ENCODE measurements at regions not wholly inside any gene's neighbourhood (a gene's known extent, or its start where the extent isn't known, plus 50 kb on each side); places are given as distances from the start of the nearest gene placed in this dataset.

GRCh38 chr9:126204197-126204596 is 122.4 kb upstream of the MVB12B start:
- H2AFZ ChIP-seq (ENCODE audit: low read length): no peak overlapping the region
- no peak overlapping the region for H3K27ac ChIP-seq (ENCODE audit: insufficient read depth, low read length)
- no peaks in the 10 kb centered on the region for H4K20me1 ChIP-seq (ENCODE audit: control insufficient read depth, extremely low read depth, insufficient read depth, low read length)
- no peak for TF ChIP-seq CTCF (conservative IDR thresholded peaks at IDR 0.05 in 1 of 2, IDR thresholded peaks at IDR 0.05 in 1 of 2; ENCODE audit: low read depth in 1 of 2, low read length in 2 of 2)
- TF ChIP-seq EZH2 (IDR thresholded peaks at IDR 0.05; ENCODE audit: low read length, missing control alignments): no peak
- H3K9me3 ChIP-seq (ENCODE audit: control insufficient read depth, insufficient read depth, low read depth, low read length): no peaks in the 10 kb centered on the region
- no peak overlapping the region for H3K4me3 ChIP-seq (replicated peaks in 1 of 4; ENCODE audit: control extremely low read depth in 1 of 4, insufficient read depth in 1 of 4, low read depth in 3 of 4, low read length in 4 of 4)
- H3K4me1 ChIP-seq (ENCODE audit: control insufficient read depth, extremely low read depth, insufficient read depth, low read length): no peaks in the 10 kb centered on the region
- no peaks in the 10 kb centered on the region for H3K36me3 ChIP-seq (ENCODE audit: control insufficient read depth, insufficient read depth, low read length)
- H3K79me2 ChIP-seq (ENCODE audit: control insufficient read depth, insufficient read depth, low read length): no peaks in the 10 kb centered on the region
- no peak overlapping the region for H3K4me2 ChIP-seq (ENCODE audit: extremely low read depth, insufficient read depth, low read length)
- DNase-seq (ENCODE audit: low read depth in 2 of 2): no peak
- no peak overlapping the region for H3K9ac ChIP-seq (ENCODE audit: insufficient read depth, low read length)
- H3K27me3 ChIP-seq (ENCODE audit: control insufficient read depth, insufficient read depth, low read length): peaks cover 9% of the 10 kb centered on the region

DNA sequence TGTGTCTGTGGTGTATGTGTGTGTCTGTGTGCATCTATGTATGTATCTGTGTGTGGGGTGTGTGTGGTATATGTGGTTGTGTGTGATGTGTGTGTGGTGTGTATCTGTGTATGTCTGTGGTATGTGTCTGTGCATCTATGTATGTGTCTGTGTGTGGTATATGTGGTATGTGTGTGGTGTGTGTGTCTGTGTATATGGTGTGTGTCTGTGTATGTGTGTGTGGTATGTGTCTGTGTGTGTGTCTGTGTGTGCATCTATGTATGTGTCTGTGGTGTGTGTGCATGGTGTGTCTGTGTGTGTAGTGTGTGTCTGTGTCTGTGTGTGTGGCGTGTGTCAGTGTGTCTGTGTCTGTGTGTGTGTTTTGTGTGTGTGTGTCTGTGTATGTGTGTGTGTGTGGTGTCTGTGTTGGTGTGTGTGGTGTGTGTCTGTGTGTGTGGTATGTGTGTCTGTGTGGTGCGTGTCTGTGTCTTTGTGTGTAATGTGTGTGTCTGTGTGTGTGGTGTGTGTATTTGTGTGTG is 121.9 kb upstream of the MVB12B start:
- Histone ChIP-seq H3K79me2 (ENCODE audit: control insufficient read depth, insufficient read depth, low read length) (no peaks in the 10 kb centered on the region), H4K20me1 (ENCODE audit: control insufficient read depth, extremely low read depth, insufficient read depth, low read length) (no peaks in the 10 kb centered on the region), H3K9ac (ENCODE audit: insufficient read depth, low read length) (no peak overlapping the region), H3K4me1 (ENCODE audit: control insufficient read depth, extremely low read depth, insufficient read depth, low read length) (no peaks in the 10 kb centered on the region), H3K4me2 (ENCODE audit: extremely low read depth, insufficient read depth, low read length) (no peak overlapping the region), H3K4me3 (replicated peaks in 1 of 4; ENCODE audit: control extremely low read depth in 1 of 4, insufficient read depth in 1 of 4, low read depth in 3 of 4, low read length in 4 of 4) (no peak overlapping the region), H3K27me3 (ENCODE audit: control insufficient read depth, insufficient read depth, low read length) (peaks cover 9% of the 10 kb centered on the region), H2AFZ (ENCODE audit: low read length) (no peak overlapping the region), H3K27ac (ENCODE audit: insufficient read depth, low read length) (no peak overlapping the region), H3K9me3 (ENCODE audit: control insufficient read depth, insufficient read depth, low read depth, low read length) (no peaks in the 10 kb centered on the region), H3K36me3 (ENCODE audit: control insufficient read depth, insufficient read depth, low read length) (no peaks in the 10 kb centered on the region)
- TF ChIP-seq CTCF (conservative IDR thresholded peaks at IDR 0.05 in 1 of 2, IDR thresholded peaks at IDR 0.05 in 1 of 2; ENCODE audit: low read depth in 1 of 2, low read length in 2 of 2) (no peak), EZH2 (IDR thresholded peaks at IDR 0.05; ENCODE audit: low read length, missing control alignments) (no peak)
- DNase-seq (ENCODE audit: low read depth in 2 of 2): no peak

- no peaks in the 10 kb centered on the region for H3K79me2 ChIP-seq (ENCODE audit: control insufficient read depth, insufficient read depth, low read length)
- peaks cover 9% of the 10 kb centered on the region for H3K27me3 ChIP-seq (ENCODE audit: control insufficient read depth, insufficient read depth, low read length)
- no peak overlapping the region for H3K9ac ChIP-seq (ENCODE audit: insufficient read depth, low read length)
- no peaks in the 10 kb centered on the region for H3K9me3 ChIP-seq (ENCODE audit: control insufficient read depth, insufficient read depth, low read depth, low read length)
- no peak overlapping the region for H3K27ac ChIP-seq (ENCODE audit: insufficient read depth, low read length)
- TF ChIP-seq EZH2 (IDR thresholded peaks at IDR 0.05; ENCODE audit: low read length, missing control alignments): no peak
- no peak for DNase-seq (ENCODE audit: low read depth in 2 of 2)
- H3K4me2 ChIP-seq (ENCODE audit: extremely low read depth, insufficient read depth, low read length): no peak overlapping the region
- H2AFZ ChIP-seq (ENCODE audit: low read length): no peak overlapping the region
- no peaks in the 10 kb centered on the region for H3K4me1 ChIP-seq (ENCODE audit: control insufficient read depth, extremely low read depth, insufficient read depth, low read length)
- H3K36me3 ChIP-seq (ENCODE audit: control insufficient read depth, insufficient read depth, low read length): no peaks in the 10 kb centered on the region
- no peaks in the 10 kb centered on the region for H4K20me1 ChIP-seq (ENCODE audit: control insufficient read depth, extremely low read depth, insufficient read depth, low read length)
- H3K4me3 ChIP-seq (replicated peaks in 1 of 4; ENCODE audit: control extremely low read depth in 1 of 4, insufficient read depth in 1 of 4, low read depth in 3 of 4, low read length in 4 of 4): no peak overlapping the region
Observed at GRCh38 chr9:126205265-126205664, 121.4 kb upstream of the MVB12B start.

Data from fibroblast of lung (primary cell).